Suprapubic skin (tissue), 3 donors: ENCODE measurements at regions not wholly inside any gene's neighbourhood (a gene's known extent, or its start where the extent isn't known, plus 50 kb on each side); places are given as distances from the start of the nearest gene placed in this dataset.

Experiments
- CTCF ChIP-seq, 2 donors: fragments of 200-600 bp in 1 of 2; fragments of 450-650 bp in 1 of 2; sonication (generic) in 1 of 2; IDR thresholded peaks; one replicate each; pipeline ENCODE4 v1.5.1; 2016 to 2019; ENCODE audit warnings: antibody characterized with exemption in 2 of 2, mild to moderate bottlenecking in 1 of 2, moderate library complexity in 1 of 2
- EP300 ChIP-seq: sonication (generic); formaldehyde crosslinking; IDR thresholded peaks from one replicate; pipeline ENCODE4 v1.6.1; 2017; ENCODE audit warnings: antibody characterized with exemption
- POLR2A ChIP-seq, 2 donors: fragments of 450-650 bp; IDR thresholded peaks; one replicate each; pipeline ENCODE4 v1.6.1; 2017; ENCODE audit warnings: antibody characterized with exemption in 2 of 2, mild to moderate bottlenecking in 2 of 2, moderate library complexity in 2 of 2

- TF ChIP-seq EP300 (no peak), POLR2A (IDR thresholded peaks at IDR 0.05) (no peak), CTCF (IDR thresholded peaks at IDR 0.05) (no peak)
These were observed 124.3 kb downstream of the PTPRS start for GRCh38 chr19:5216141-5216847.
